ENCODE measurements at regions not wholly inside any gene's neighbourhood (a gene's known extent, or its start where the extent isn't known, plus 50 kb on each side); places are given as distances from the start of the nearest gene placed in this dataset.
"Not testable (repeated sequence)": the region's sequence is repeated elsewhere in the genome, so short reads cannot be mapped to it uniquely, and the experiment has no call there.

DNA sequence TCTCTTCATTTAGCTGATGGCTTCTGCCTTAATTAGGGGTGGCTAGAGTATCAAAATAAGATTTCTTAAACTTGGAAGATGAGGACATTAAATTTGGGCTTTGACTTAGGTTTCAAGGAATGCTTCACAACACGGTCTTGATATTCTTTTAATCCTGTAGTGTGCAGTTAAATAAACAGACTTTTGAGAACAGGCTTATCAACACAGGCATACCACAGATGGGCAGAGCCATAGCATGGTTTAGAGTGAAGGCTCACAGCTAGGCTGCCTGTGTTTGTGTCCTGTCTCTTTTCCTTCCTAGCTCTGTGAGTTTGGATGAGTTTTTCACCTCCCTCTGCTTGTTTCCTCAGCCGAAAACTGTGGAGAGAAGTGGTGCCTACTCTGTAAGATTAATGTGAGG is 102.3 kb upstream of the IPO9 start:
- Histone ChIP-seq H3K9me3 (ENCODE audit: control insufficient read depth, insufficient read depth, low read length) (no peaks in the 10 kb centered on the region), H3K9ac (ENCODE audit: low read depth, low read length) (no peak overlapping the region), H3K4me3 (ENCODE audit: low read depth, low read length) (no peak overlapping the region), H3K4me1 (ENCODE audit: control insufficient read depth, insufficient read depth, low read length) (no peaks in the 10 kb centered on the region), H3K27me3 (ENCODE audit: control insufficient read depth, insufficient read depth, low read length) (no peaks in the 10 kb centered on the region), H3K36me3 (ENCODE audit: control insufficient read depth, insufficient read depth, low read length) (no peaks in the 10 kb centered on the region)

DNA sequence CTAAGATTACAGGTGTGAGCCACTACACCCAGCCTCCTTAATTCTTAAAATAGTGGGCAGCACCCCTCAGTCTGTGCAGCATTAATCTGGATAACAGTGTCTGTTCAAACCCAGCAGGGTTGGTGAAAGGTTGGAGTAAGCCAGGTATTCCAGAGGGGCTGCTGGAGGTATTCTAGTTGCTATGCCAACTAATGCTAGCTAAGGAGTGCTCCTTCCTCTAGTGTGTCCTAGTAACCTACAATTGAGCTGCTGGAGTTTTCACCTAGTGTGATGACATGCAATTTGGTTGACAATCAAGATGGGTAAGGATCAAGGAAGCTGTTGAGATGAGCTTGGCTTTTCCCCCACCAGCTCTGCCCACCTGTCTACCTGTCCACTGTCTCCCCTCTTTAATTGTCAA is 100.2 kb upstream of the IPO9 start:
- H3K36me3 ChIP-seq (ENCODE audit: control insufficient read depth, insufficient read depth, low read length): no peaks in the 10 kb centered on the region
- no peaks in the 10 kb centered on the region for H3K27me3 ChIP-seq (ENCODE audit: control insufficient read depth, insufficient read depth, low read length)
- H3K9ac ChIP-seq (ENCODE audit: low read depth, low read length): no peak overlapping the region
- H3K9me3 ChIP-seq (ENCODE audit: control insufficient read depth, insufficient read depth, low read length): no peaks in the 10 kb centered on the region
- H3K4me1 ChIP-seq (ENCODE audit: control insufficient read depth, insufficient read depth, low read length): no peaks in the 10 kb centered on the region
- no peak overlapping the region for H3K4me3 ChIP-seq (ENCODE audit: low read depth, low read length)

GRCh38 chr1:201729973-201730608 is 98.9 kb upstream of the IPO9 start:
- Histone ChIP-seq H3K9ac (ENCODE audit: low read depth, low read length) (peak overlapping the region; percentile 38), H3K36me3 (ENCODE audit: control insufficient read depth, insufficient read depth, low read length) (no peaks in the 10 kb centered on the region), H3K4me1 (ENCODE audit: control insufficient read depth, insufficient read depth, low read length) (no peaks in the 10 kb centered on the region), H3K9me3 (ENCODE audit: control insufficient read depth, insufficient read depth, low read length) (no peaks in the 10 kb centered on the region), H3K4me3 (ENCODE audit: low read depth, low read length) (no peak overlapping the region), H3K27me3 (ENCODE audit: control insufficient read depth, insufficient read depth, low read length) (no peaks in the 10 kb centered on the region)

DNA sequence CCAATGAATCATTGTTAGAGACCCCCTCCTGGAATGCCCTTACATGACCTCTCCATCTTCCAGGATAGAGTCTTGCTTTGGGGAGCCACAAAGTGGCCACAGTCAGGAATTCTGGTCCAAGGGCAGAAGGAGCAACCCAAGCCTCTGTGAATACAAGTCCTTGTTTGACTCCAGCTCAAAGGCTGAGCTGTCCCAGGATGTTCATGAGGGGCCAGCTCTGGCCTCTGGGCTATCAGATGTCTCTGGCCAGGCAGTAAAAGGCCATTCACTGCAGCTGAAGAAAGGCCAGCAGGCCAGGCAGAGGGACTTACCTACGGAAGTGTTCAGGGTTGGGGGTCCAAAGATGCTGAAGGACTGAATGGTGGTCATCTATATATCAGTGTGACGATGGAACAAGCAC is 98.3 kb upstream of the IPO9 start:
- Histone ChIP-seq H3K36me3 (ENCODE audit: control insufficient read depth, insufficient read depth, low read length) (no peaks in the 10 kb centered on the region), H3K4me3 (ENCODE audit: low read depth, low read length) (no peak overlapping the region), H3K27me3 (ENCODE audit: control insufficient read depth, insufficient read depth, low read length) (no peaks in the 10 kb centered on the region), H3K9me3 (ENCODE audit: control insufficient read depth, insufficient read depth, low read length) (no peaks in the 10 kb centered on the region), H3K4me1 (ENCODE audit: control insufficient read depth, insufficient read depth, low read length) (peaks cover under 1% of the 10 kb centered on the region), H3K9ac (ENCODE audit: low read depth, low read length) (peak overlapping the region; percentile 38)

- Histone ChIP-seq H3K4me1 (ENCODE audit: control insufficient read depth, insufficient read depth, low read length) (peaks cover 5% of the 10 kb centered on the region), H3K27me3 (ENCODE audit: control insufficient read depth, insufficient read depth, low read length) (no peaks in the 10 kb centered on the region), H3K9me3 (ENCODE audit: control insufficient read depth, insufficient read depth, low read length) (no peaks in the 10 kb centered on the region), H3K36me3 (ENCODE audit: control insufficient read depth, insufficient read depth, low read length) (no peaks in the 10 kb centered on the region), H3K9ac (ENCODE audit: low read depth, low read length) (no peak overlapping the region), H3K4me3 (ENCODE audit: low read depth, low read length) (no peak overlapping the region)
Measured at GRCh38 chr1:201731142-201731541, 97.8 kb upstream of the IPO9 start.

DNA sequence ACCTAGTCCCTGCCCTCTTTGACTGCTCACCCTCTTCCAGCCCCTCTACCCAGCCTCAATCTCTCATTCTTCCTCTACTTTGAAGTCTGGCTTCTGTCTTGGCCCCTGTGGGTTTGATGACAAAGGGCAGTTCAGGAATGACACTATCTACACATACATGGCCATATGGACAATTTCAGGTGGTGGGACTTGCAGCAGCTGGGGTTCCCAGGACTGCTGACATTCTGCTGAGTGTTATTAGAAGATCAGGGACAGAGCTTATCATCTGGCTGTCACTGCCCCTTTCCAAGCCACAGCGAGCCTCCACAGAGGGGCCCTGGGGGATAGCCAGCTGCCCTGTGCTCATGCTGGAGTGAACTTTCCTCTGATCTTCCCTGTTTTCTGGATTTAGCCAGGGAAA is 97.4 kb upstream of the IPO9 start:
- H3K9ac ChIP-seq (ENCODE audit: low read depth, low read length): no peak overlapping the region
- no peak overlapping the region for H3K4me3 ChIP-seq (ENCODE audit: low read depth, low read length)
- H3K4me1 ChIP-seq (ENCODE audit: control insufficient read depth, insufficient read depth, low read length): peaks cover 10% of the 10 kb centered on the region
- no peaks in the 10 kb centered on the region for H3K36me3 ChIP-seq (ENCODE audit: control insufficient read depth, insufficient read depth, low read length)
- H3K9me3 ChIP-seq (ENCODE audit: control insufficient read depth, insufficient read depth, low read length): no peaks in the 10 kb centered on the region
- H3K27me3 ChIP-seq (ENCODE audit: control insufficient read depth, insufficient read depth, low read length): no peaks in the 10 kb centered on the region

- Histone ChIP-seq H3K4me1 (ENCODE audit: control insufficient read depth, insufficient read depth, low read length) (peaks cover 18% of the 10 kb centered on the region), H3K4me3 (ENCODE audit: low read depth, low read length) (no peak overlapping the region), H3K9me3 (ENCODE audit: control insufficient read depth, insufficient read depth, low read length) (no peaks in the 10 kb centered on the region), H3K36me3 (ENCODE audit: control insufficient read depth, insufficient read depth, low read length) (no peaks in the 10 kb centered on the region), H3K27me3 (ENCODE audit: control insufficient read depth, insufficient read depth, low read length) (no peaks in the 10 kb centered on the region), H3K9ac (ENCODE audit: low read depth, low read length) (no peak overlapping the region)
Measured at GRCh38 chr1:201732351-201732750, 96.6 kb upstream of the IPO9 start.

- not testable (repeated sequence) for H3K9me3 ChIP-seq (ENCODE audit: control insufficient read depth, insufficient read depth, low read length); H3K4me3 ChIP-seq (ENCODE audit: low read depth, low read length); H3K27me3 ChIP-seq (ENCODE audit: control insufficient read depth, insufficient read depth, low read length); H3K9ac ChIP-seq (ENCODE audit: low read depth, low read length); H3K36me3 ChIP-seq (ENCODE audit: control insufficient read depth, insufficient read depth, low read length)
- peaks cover 36% of the 10 kb centered on the region for H3K4me1 ChIP-seq (ENCODE audit: control insufficient read depth, insufficient read depth, low read length)
Measured at GRCh38 chr1:201734221-201734620, 94.7 kb upstream of the IPO9 start.

GRCh38 chr1:201734786-201735185 is 94.2 kb upstream of the IPO9 start:
- Histone ChIP-seq H3K36me3 (ENCODE audit: control insufficient read depth, insufficient read depth, low read length) (no peaks in the 10 kb centered on the region), H3K4me3 (ENCODE audit: low read depth, low read length) (no peak overlapping the region), H3K4me1 (ENCODE audit: control insufficient read depth, insufficient read depth, low read length) (peaks cover 36% of the 10 kb centered on the region)

DNA sequence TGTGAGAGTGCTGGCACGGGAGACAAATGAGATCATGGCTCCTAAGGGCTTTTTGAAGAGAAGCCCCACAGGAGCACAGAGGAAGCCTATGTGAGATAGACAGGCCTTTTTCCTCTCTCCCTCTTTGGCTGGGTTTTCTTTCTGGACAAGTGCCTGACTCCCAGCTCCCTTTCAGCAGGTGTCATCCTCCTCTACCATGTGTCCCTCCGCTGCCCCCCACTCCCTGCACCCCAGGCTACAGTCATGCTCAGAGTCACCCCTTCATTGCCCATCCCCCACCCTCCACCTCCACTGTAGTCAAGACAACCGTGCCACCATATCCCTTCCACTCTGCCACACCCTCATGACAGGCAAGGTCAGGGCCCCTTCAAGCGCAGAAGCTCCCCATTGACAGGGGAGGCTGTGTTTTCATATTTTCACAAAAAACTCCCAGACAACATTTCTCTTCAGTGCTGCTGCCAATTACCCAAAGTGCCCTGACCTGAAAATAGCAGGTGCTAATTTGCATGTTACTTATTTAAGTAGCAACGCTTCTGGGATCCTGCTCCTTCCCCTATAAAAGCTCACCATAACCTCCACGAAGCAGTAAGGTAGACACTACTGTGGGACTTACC is 92.1 kb upstream of the IPO9 start:
- Histone ChIP-seq H3K4me1 (ENCODE audit: control insufficient read depth, insufficient read depth, low read length) (peaks cover 44% of the 10 kb centered on the region), H3K9me3 (ENCODE audit: control insufficient read depth, insufficient read depth, low read length) (no peaks in the 10 kb centered on the region), H3K9ac (ENCODE audit: low read depth, low read length) (no peak overlapping the region), H3K36me3 (ENCODE audit: control insufficient read depth, insufficient read depth, low read length) (no peaks in the 10 kb centered on the region), H3K4me3 (ENCODE audit: low read depth, low read length) (no peak overlapping the region), H3K27me3 (ENCODE audit: control insufficient read depth, insufficient read depth, low read length) (peaks cover 9% of the 10 kb centered on the region)

More at GRCh38 chr1:201734786-201735185, 94.2 kb upstream of the IPO9 start:
- H3K9ac ChIP-seq (ENCODE audit: low read depth, low read length): no peak overlapping the region
- peaks cover 9% of the 10 kb centered on the region for H3K27me3 ChIP-seq (ENCODE audit: control insufficient read depth, insufficient read depth, low read length)
- no peaks in the 10 kb centered on the region for H3K9me3 ChIP-seq (ENCODE audit: control insufficient read depth, insufficient read depth, low read length)

- peaks cover 9% of the 10 kb centered on the region for H3K27me3 ChIP-seq (ENCODE audit: control insufficient read depth, insufficient read depth, low read length)
- H3K4me1 ChIP-seq (ENCODE audit: control insufficient read depth, insufficient read depth, low read length): peaks cover 44% of the 10 kb centered on the region
- H3K9ac ChIP-seq (ENCODE audit: low read depth, low read length): peak overlapping the region; percentile 17
- no peaks in the 10 kb centered on the region for H3K9me3 ChIP-seq (ENCODE audit: control insufficient read depth, insufficient read depth, low read length)
- H3K4me3 ChIP-seq (ENCODE audit: low read depth, low read length): peak overlapping the region; percentile 8
- H3K36me3 ChIP-seq (ENCODE audit: control insufficient read depth, insufficient read depth, low read length): no peaks in the 10 kb centered on the region
Measured at GRCh38 chr1:201737352-201738060, 91.5 kb upstream of the IPO9 start.

DNA sequence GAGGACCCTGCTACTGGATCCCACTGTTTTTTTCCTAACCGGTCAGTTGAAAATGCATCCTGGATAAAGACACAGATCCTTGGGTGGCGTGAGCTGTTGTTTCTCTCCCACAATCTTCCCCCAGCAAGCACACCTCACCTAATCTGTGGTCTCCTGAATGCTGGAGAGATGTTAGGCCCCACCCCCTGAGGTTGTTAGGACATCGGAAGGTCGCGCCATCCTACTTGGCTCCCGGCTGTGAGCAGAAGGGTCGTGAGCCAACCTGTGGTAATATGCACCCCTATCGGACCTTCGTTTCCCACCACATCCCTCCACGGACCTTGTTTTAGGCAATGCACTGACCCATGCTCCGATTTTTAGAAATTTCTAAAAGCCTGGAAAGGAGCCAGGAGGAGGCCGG is 89.9 kb upstream of the IPO9 start:
- H3K36me3 ChIP-seq (ENCODE audit: control insufficient read depth, insufficient read depth, low read length): no peaks in the 10 kb centered on the region
- H3K4me1 ChIP-seq (ENCODE audit: control insufficient read depth, insufficient read depth, low read length): peaks cover 44% of the 10 kb centered on the region
- H3K9ac ChIP-seq (ENCODE audit: low read depth, low read length): peak overlapping the region; percentile 38
- no peaks in the 10 kb centered on the region for H3K9me3 ChIP-seq (ENCODE audit: control insufficient read depth, insufficient read depth, low read length)
- H3K27me3 ChIP-seq (ENCODE audit: control insufficient read depth, insufficient read depth, low read length): peaks cover 9% of the 10 kb centered on the region
- H3K4me3 ChIP-seq (ENCODE audit: low read depth, low read length): peak overlapping the region; percentile 84
